ENCODE measurements at regions not wholly inside any gene's neighbourhood (a gene's known extent, or its start where the extent isn't known, plus 50 kb on each side); places are given as distances from the start of the nearest gene placed in this dataset.

DNA sequence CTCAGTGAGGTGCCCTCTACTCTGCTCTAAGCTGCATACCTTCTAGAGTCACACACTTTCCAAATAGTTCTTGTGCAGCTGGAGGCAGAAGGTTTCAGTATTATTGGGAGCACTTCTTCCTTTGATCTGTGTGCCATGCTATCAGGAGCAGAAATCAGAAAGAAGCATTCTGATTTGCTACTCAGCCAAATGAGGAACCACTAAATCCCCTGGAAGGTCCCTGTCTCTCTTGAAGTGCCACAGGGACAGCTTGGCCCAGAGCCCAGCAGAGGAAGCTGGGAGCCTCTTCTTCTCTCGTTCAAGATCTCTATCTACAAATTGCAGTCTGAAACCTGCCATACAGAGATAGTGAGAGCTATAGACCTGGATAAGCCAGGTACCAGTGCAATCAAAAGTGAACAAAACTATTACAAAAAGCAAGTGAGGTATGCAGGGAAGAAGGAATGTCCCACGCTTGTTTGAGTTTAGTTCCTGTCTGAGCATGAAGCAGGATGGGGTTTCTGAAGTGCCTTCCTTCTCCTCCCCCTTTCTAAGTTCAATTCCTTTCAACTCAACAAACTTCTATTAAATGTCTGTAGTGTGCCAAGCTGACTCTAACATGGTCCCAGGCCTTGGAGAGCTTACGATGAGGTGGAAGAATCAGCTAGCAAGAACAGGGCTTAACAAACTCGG, 100.9 kb upstream of the PARP11 start:
- no peak for TF ChIP-seq CTCF (IDR thresholded peaks at IDR 0.05; ENCODE audit: insufficient read depth, low read length, poor library complexity, severe bottlenecking)
- H3K4me3 ChIP-seq (replicated peaks; ENCODE audit: low read depth, low read length), result no peak overlapping the region
- H3K36me3 ChIP-seq (ENCODE audit: control insufficient read depth, insufficient read depth, low read length), result no peaks in the 10 kb centered on the region
- H3K27me3 ChIP-seq (replicated peaks; ENCODE audit: control insufficient read depth, insufficient read depth, low read length), result no peaks in the 10 kb centered on the region
- peak; percentile 13 for DNase-seq (ENCODE audit: extremely low read depth, insufficient read length)

DNA sequence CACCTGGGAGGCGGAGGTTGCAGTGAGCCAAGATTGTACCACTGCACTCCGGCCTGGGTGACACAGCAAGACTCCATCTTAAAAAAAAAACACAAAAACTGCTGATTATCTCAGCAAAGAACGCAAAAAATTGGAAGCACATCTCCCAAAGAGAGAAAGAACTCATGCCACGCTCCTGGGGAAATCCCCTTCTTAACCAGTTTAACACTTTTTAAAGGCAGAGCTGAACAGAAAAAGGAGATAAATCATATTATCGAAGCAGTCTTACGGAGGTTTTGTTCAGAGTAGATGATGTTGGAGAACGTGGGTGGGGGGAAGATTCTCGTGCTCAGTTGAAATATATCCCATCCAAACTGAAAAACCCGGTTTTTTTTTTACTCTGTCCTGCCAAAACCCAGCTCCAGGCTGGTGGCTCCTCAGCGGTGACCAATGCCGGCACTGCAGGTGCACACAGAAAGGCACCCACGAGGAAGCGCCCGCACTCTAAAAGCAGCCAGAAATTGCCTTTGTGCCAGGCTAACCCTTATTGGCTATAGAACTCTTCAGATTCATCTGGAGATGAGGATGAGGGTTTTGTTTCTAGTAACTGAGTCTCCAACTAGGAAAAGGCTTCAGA, 100.2 kb upstream of the PARP11 start:
- no peaks in the 10 kb centered on the region for H3K27me3 ChIP-seq (replicated peaks; ENCODE audit: control insufficient read depth, insufficient read depth, low read length)
- H3K36me3 ChIP-seq (ENCODE audit: control insufficient read depth, insufficient read depth, low read length), result no peaks in the 10 kb centered on the region
- no peak for TF ChIP-seq CTCF (IDR thresholded peaks at IDR 0.05; ENCODE audit: insufficient read depth, low read length, poor library complexity, severe bottlenecking)
- no peak for DNase-seq (ENCODE audit: extremely low read depth, insufficient read length)
- no peak overlapping the region for H3K4me3 ChIP-seq (replicated peaks; ENCODE audit: low read depth, low read length)

DNA sequence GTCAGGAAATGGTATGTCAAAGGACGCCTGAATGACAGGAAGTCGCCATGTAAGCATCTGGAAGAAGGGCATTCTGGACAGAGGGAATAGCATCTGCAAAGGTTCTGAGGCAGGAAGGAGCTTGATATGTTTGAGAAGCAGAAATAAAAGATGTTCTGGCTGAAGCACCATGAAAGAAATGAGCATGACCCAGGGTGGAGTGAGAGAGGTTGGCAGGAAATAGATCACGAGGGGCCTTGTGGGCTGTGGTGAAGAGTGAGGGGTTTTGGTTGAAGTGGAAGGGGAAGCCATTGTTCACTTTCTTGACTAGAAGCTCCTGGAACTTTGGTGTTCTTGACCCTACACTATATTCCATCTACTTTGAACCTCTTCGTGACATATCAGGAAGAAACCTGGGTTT, 99.4 kb upstream of the PARP11 start:
- Histone ChIP-seq H3K27me3 (replicated peaks; ENCODE audit: control insufficient read depth, insufficient read depth, low read length) (no peaks in the 10 kb centered on the region), H3K36me3 (ENCODE audit: control insufficient read depth, insufficient read depth, low read length) (no peaks in the 10 kb centered on the region), H3K4me3 (replicated peaks; ENCODE audit: low read depth, low read length) (no peak overlapping the region)
- no peak for TF ChIP-seq CTCF (IDR thresholded peaks at IDR 0.05; ENCODE audit: insufficient read depth, low read length, poor library complexity, severe bottlenecking)
- no peak for DNase-seq (ENCODE audit: extremely low read depth, insufficient read length)

- TF ChIP-seq CTCF (IDR thresholded peaks at IDR 0.05; ENCODE audit: insufficient read depth, low read length, poor library complexity, severe bottlenecking), result no peak
- DNase-seq (ENCODE audit: extremely low read depth, insufficient read length), result no peak
- no peaks in the 10 kb centered on the region for H3K36me3 ChIP-seq (ENCODE audit: control insufficient read depth, insufficient read depth, low read length)
- no peaks in the 10 kb centered on the region for H3K27me3 ChIP-seq (replicated peaks; ENCODE audit: control insufficient read depth, insufficient read depth, low read length)
- H3K4me3 ChIP-seq (replicated peaks; ENCODE audit: low read depth, low read length), result no peak overlapping the region
Measured at GRCh38 chr12:3968523-3968922, 95.3 kb upstream of the PARP11 start.

GRCh38 chr12:3967556-3968160, 94.5 kb upstream of the PARP11 start:
- DNase-seq (ENCODE audit: extremely low read depth, insufficient read length), result no peak
- no peaks in the 10 kb centered on the region for H3K36me3 ChIP-seq (ENCODE audit: control insufficient read depth, insufficient read depth, low read length)
- no peak for TF ChIP-seq CTCF (IDR thresholded peaks at IDR 0.05; ENCODE audit: insufficient read depth, low read length, poor library complexity, severe bottlenecking)
- H3K27me3 ChIP-seq (replicated peaks; ENCODE audit: control insufficient read depth, insufficient read depth, low read length), result no peaks in the 10 kb centered on the region
- no peak overlapping the region for H3K4me3 ChIP-seq (replicated peaks; ENCODE audit: low read depth, low read length)

Data from GM06990 (cell line).